ENCODE measurements at regions not wholly inside any gene's neighbourhood (a gene's known extent, or its start where the extent isn't known, plus 50 kb on each side); places are given as distances from the start of the nearest gene placed in this dataset.

GRCh38 chr1:232293361-232293760 lies 336.6 kb downstream of the SIPA1L2 start:
- no peak for TF ChIP-seq CTCF (optimal IDR thresholded peaks at IDR 0.05 in 1 of 3, IDR thresholded peaks at IDR 0.05 in 1 of 3, conservative IDR thresholded peaks at IDR 0.05 in 1 of 3; ENCODE audit: extremely low read depth in 1 of 3, insufficient read depth in 2 of 3, low read length in 3 of 3)
- no peak for TF ChIP-seq EZH2 (IDR thresholded peaks at IDR 0.05; ENCODE audit: low read length)

All from keratinocyte (primary cell).